GM18507 (cell line): ENCODE measurements at regions not wholly inside any gene's neighbourhood (a gene's known extent, or its start where the extent isn't known, plus 50 kb on each side); places are given as distances from the start of the nearest gene placed in this dataset.

ENCODE experiments used
- DNase-seq: peaks from one replicate; pipeline ENCODE4 v3.0.0; 2011; ENCODE audit warnings: low read depth; ENCODE audit not compliant: insufficient read length; ENCODE audit errors: extremely low spot score
- FAIRE-seq: peaks from 2 replicates; lab custom pipeline; 2011; peaks lifted over from hg19 to GRCh38; lab: Jason Lieb, UNC

DNA sequence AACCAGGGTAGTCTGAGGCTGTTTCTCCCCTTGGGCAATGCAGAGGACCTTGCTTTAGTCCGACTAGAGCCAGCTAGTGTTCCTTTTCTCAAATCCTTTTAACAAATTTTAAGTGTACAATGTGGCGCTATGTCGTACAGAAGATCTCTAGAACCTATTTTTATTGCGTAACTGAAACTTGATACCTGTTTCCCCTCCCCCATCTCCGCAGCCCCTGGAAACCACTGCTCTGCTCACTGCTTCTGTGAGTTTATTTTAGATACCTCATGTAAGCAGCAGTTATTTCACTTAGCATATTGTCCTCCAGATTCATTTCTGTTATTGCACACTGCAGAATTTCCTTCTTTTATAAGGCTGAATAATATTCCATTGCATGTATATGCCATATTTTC, 1092.3 kb downstream of the AACS start:
- no peak for DNase-seq
- no peak for FAIRE-seq

DNA sequence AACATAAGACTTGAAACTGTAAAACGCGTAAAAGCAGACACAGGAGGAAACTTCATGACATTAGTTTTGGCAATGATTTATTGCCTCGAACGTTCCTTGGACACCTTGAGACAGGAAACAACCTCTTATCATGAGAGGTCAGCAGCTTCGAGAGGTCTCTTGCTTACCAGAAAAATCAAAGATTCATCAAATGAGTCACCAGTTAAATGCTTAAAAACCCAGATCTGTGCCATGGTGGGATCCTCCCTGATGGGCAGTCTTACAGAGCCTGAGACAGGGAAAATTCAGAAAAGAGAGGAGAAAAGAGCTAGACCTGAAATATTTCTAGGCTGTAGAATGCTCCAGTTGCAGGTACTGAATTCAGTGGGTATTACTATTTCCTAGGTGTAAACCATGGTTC, 1093.9 kb downstream of the AACS start:
- no peak for FAIRE-seq
- no peak for DNase-seq

DNA sequence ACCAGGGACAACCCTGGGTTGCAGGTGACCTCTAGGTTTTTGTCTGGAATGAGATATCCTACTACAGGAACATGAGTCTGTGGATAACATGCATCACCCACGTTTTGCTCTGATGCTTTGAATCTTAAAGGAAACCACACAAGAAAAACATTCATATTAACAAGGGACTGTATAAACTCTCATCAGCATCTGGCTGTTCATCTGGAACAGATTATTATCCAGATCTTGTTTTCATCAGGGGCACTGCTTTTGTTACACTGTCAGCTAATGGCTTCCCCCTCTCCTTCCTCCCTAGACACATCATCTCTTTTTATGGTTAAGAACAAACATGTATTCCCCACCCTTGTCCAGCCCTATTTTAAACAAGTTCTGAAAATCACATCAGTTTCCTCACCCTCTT, 1095.7 kb downstream of the AACS start:
- DNase-seq, result no peak
- no peak for FAIRE-seq

DNA sequence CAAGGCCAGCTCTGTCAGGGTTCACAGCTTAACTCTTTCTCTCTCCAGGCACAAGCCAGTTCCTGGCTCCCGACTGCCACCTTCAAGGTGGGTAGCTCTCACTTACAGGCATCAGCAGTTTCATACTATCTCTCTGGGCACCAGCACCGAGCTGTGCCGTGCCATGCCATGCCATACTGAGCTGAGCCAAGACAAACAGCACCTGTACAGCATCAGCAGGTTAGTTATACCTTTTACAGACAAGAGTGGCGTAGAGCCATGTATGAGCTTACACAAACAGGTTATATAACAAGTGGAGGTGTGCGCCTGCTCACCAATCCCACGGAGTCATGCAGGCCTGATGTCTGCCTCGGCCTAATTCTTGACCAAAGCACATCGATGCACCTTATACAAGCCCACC, 1098.7 kb downstream of the AACS start:
- DNase-seq (no peak), FAIRE-seq (no peak)

DNA sequence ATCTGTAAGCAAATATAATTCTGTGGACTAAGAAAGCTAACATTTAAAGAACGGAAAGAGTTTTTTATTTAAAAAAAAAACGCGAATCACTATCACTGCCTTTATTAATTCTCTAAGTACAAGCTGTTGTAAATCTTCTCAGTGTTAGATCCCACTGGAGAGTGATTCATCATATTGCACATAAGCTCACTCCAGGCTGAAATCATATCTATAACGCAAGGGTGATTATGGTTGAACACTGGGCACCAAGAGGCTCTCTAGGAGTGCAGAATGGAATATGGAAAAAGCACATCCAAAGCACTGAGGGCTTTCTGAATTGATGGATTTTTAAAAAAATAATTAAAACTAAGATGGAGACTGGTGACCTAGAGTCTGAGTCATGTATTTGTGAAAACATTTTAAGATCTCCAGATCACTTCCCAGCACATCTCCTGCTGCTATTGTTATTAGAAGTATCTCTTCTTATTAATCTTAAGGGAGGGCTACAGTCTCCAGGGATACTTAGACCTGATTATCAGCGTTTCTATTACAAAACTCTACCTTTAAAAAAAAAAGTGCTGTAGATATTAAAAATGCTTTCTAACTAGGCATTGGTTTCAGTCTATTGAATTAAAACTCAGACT, 1106.8 kb downstream of the AACS start:
- FAIRE-seq (no peak), DNase-seq (no peak)

DNA sequence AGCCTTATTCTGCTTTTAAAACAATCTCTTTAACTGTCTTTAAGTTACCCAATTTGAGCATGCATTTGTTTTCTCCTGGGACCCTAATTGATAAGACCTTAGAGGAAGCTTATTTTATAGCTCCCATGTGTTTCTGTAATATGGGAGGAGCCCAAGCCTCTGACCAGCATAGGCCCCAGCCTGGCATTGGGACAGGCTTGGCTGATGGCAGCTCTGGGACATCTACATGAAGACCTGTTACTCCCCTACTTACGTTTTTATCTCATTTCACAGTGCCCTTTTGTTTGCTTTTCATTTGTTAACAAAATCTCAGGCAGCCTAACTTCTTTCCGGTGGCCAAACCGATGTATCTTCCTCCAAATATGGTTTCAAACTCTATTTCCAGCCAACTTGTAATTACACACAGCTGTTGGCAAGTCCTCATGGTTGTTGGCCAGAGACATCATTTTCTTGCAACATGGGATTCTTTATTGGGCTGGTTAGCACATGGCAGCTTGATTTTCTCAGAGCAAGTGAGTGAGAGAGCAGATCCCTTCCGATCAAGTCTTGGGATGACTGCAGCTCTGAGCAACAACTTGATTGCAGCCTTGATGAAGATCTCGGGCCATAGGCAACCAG, 1117.5 kb downstream of the AACS start:
- DNase-seq (no peak), FAIRE-seq (no peak)

DNA sequence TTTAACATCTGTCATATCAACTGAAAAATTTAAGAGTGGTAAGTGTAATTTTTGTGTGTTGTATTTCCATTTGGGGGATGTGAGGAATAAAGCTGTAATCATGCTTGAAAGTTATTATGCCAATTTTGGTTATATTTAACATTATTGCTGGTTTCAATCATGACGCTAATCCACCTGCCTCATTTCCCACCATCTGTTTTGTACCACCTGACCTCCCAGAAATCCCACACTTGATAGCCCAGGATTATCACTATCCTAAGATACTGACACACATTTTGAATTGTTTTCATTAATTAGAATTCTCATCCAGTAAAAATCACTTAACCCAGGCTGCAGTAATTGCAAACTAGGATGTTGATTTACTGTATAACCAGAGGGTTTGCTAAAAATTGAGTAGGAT, 1119.8 kb downstream of the AACS start:
- DNase-seq (no peak), FAIRE-seq (no peak)

DNA sequence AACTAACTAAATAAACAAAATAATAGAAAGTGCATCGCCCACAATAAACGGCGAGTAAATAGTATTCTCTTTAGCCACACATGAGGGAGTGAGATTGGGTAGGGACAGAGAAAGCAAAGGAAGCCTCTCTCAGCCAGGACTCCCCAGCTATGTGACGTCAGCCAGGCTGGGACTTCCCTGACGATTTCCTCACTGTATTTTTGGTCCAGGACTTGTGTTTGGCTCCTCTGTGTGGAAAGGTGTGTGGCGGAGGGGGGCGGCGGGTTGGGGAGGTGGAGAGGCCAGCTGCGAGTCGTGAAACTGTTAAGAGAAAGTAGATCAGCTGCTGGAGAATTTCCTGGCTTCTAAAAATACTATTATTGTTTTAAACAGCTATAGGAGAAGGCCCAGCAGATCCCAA, 1124.6 kb downstream of the AACS start:
- no peak for FAIRE-seq
- no peak for DNase-seq

DNA sequence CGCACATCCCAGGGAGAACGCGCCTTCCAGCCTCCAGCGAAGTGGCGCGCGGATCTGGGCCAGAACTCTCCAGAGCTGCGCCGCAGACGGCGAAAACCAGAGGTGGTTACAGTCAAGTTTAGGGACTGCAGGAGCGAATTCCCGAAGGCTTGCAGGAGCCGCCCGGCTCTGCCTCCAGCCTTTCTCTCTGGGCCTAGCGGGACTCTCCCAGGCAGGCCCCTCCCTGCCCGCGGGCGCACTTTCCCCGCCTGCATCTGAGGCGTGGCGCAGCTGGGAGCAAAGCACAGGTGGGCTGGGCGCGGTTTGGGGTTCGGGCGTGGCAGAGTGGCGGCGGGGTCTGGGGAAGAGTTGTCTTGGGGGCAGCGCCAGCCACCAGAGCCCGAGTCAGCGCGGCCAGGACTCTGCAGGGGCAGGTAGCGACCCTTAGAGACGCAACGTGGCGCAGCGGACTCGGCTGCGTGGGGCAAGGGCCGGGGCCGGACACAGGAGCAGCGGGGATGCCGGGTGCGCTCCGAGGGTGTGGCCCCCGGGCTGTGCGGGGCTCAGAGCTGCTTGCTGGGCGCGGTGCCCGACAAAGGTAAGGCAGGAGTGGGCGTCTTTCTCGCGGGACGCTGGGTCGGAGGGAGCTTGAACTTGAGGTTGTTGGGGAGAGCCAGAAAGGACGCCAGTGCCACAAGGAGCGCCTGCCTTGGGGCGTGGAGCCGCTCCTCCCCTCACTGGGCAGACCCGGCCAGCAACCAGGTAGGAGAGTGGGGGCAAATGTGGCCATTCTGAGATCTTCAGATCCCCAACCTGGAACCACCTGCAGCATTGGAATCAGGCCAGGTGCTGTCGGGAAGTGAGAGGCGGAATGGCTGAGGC, 1126.0 kb downstream of the AACS start:
- DNase-seq, result no peak

DNA sequence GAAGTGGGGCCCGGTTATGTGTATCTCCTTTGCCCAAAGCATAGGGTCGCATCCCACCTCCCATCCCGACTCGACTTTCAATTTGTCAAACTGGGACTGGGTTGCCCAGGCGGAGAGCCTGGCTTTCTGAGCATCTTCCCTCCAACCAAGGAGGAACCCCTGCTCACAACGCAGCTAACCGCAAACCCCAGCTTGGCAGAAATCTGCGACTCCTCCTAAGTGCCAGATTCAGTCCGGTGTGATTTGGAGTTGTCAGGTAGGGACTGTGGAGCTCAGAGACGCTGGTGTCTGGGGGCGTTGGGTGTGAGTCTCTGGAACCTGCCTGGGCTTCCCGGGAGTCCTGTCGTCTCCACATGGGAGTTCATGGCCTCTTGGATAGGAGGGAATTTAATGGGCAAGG, 1126.7 kb downstream of the AACS start:
- FAIRE-seq, result no peak
- no peak for DNase-seq

More for the DNA sequence above, 1126.0 kb downstream of the AACS start:
- no peak for FAIRE-seq

DNA sequence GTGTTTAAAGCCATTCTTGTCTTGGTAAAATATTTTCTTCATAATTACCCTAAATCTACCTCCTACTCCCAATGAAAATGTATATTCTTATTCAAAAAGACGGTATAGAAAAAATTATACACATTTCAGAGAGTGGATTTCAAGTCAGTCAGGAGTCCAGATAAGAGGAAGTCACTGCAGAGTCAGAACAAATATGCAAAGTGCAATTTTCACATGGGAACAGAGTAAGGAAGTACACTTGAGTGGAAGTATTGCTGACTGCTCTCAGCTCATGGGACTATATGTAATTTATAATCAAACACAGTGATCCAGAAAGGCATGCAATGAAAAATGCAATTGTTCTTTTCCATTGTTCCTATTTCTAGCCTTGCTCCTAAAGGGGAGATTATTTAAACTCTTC, 1128.0 kb downstream of the AACS start:
- FAIRE-seq, result no peak
- DNase-seq, result no peak

DNA sequence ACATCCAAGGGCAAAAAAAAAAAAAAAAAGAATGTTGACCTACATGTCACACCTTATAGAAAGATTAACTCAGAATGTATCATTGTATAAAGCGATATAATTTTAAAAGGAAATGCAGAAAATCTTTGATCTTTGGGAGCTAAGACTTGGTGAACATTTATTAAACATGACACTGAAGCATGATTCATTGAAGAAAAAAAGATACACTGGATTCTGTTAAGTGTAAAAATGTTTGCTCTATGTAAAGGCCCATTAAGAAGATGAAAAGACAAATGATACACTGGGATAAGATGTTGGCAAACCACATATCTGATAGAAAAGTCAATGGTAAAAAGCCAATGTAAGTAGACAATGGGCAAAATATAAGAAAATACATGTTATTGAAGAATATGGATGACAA, 1131.0 kb downstream of the AACS start:
- DNase-seq, result no peak
- FAIRE-seq, result no peak

DNA sequence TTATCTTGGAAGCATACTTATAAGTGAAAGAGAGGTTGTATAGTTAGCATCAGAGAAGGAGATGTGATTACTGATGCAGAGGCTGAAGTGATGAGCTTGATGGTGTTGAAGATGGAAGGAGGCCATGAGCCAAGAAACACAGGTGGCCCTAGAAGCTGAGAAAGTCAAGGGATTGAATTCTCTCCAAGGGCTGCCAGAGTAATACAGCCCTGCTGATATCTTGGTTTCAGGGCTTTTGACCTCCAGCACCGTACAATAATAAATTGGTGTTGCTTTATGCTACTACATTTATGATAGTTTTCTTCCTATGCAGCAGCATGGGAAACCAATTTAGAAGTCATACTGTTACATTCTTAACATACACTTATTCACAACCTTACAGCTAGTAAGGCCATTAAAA, 1133.3 kb downstream of the AACS start:
- DNase-seq, result no peak
- FAIRE-seq, result no peak

DNA sequence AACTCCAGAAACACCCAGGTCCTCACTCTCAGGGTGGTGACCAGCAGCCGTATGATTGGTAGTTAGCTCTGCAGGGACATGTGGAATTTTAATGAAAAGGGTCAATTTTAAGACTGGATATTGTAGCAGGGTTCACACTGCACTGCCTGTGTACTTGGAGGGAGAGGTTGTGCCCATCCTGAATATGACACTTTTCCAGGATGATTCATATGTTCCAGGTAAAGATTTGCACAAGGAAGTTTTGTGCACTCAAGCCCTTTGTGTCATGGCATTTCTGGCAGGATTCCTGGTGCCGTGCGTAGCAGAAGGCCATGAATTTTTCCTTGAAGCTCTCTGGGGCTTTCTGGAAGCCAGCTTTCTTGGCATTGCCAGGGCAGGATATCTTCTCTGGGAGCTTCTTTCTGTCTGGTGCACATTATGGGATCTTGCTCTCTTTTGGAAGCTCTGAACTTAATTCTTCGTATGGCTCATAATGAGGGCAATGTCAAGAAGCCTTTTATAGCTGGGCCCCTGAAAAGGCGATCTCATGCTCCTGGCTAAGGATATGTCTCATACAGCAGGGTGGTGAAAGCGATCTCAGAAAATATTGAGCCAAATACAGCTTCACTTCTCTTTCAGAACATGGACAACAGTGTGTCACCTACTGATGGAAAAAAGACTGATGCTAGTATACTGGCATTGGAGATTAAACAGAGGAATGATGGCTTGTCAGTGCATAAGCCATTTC, 1133.9 kb downstream of the AACS start:
- FAIRE-seq (no peak), DNase-seq (no peak)

DNA sequence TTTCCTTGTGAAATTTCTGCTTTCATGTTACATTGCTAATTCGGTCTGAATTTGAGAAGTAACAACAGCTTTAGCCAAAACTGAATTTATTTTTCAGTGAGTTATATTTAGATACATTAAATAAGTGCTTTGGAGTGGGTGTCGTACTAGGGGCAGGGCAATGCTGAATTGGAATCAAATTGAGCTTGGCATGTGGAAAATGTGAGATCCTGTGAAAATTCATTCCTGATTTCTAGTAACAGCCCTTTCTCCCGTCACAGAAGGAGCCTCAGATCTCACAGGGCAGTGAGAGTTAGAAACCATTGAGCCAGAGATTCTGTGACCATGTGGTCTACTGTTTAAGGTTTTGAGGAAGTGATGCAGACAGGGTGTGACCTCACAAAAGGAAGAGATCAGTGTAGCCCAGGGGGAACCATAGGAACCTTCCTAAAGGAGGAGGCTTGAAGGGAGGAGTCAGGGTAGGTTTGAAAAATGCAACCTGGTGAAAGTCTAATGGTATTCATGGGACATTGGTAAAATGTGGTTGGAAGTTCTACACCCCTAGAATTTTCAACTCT, 1136.8 kb downstream of the AACS start:
- FAIRE-seq (no peak), DNase-seq (no peak)

DNA sequence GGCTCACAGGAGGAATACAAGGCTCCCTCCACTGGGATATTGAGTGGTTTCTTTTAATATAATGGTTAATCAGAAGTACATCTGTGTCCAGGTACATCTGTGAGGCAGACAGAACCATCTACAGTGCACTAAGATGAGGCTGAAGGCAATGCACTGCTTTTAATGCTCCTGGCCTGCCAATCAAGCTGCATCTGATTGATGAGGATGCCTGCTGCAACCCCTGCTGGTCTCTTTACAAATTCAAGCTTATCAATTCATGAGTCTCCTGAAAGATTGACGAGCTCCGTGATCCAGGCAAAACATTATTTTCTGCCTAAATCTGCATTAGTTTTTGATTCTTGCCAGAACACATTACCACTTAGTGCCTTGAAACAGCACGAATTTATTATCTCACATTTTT, 1139.1 kb downstream of the AACS start:
- DNase-seq (no peak), FAIRE-seq (no peak)

DNA sequence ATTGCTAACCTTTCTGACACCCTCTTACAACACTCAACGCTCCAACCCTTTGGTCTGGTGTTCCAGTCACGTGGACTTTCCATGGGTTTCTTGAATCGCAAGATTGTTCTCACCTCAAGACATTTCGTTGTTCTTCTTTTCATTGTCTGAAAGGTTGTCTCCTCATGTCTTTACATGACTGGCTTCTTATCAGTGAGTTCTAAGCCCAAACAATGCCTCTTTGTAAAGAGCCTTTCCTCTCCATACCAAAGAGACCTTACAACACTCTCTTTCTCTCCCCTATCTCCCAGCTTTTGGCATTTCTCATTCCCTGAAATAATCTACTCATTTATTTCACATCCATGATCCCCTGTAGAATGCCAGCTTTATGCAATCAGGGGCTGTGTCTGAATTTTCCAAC, 1144.8 kb downstream of the AACS start:
- FAIRE-seq (no peak), DNase-seq (no peak)

DNA sequence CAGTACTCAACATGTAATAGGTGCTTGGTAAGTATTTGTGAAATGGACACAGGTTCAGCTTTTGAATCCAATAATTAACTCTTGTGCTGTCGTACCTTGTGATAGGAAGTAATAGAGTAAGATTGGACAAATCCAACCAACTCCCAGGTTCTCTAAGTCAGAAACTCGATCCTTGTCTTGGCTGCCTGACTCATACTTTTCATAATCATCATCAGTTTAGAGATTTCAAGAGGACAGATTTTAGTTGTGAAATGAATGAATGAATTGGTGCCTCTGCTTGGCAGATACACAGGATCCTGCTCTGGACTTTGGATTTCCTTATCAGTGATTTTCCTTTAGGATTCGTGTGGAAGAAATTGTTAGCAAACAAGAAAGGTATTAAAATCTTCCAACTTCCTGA, 1145.2 kb downstream of the AACS start:
- DNase-seq, result no peak
- FAIRE-seq, result no peak

DNA sequence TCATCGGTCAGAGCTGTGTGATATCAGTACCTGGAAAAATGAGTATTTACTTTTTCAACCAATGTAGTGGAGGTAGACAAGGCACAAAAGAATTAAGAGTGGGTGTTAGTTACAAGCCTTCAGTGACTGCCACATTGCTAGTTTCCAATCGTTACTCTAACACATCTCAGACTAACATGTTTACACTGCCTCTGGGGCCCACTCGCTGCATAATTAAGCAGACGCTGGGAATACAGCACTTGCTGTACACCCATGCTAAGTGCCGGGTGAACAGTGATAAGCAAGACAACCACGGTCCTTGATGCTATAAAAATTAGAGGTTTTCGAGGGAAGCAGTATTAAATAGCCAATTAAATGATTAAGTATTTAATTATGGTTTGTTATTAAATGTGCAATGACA, 1147.6 kb downstream of the AACS start:
- FAIRE-seq, result no peak

DNA sequence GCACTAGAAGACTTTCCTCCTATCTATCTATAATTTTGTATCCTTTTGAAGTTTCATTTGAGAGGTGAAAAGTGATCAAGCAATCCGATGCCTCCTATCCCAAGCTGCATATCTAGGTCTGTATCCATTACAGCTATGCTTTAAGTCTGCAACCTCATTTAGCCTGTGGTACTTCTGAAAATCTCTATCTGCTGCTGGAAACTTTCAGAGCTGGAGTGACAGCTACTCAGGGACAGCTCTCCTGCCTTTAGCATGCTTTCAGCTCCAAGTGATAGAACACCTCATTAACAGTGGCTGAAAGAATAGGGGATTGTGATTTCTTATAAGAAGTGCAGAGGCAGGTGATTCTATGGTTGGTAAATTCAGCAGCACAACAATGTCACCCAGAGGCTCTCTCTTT, 1153.5 kb downstream of the AACS start:
- DNase-seq (no peak), FAIRE-seq (no peak)

More for the DNA sequence above, 1147.6 kb downstream of the AACS start:
- no peak for DNase-seq
